SK-N-MC (cell line): ENCODE measurements at regions not wholly inside any gene's neighbourhood (a gene's known extent, or its start where the extent isn't known, plus 50 kb on each side); places are given as distances from the start of the nearest gene placed in this dataset.

Experiments used
- EZH2 ChIP-seq: fragments of 200-600 bp; sonication (generic); IDR thresholded peaks from one replicate; pipeline ENCODE4 v1.6.1; 2017; ENCODE audit warnings: antibody characterized with exemption
- POLR2AphosphoS5 ChIP-seq: IDR thresholded peaks from 2 replicates; pipeline ENCODE4 v1.6.1; 2012; ENCODE audit warnings: mild to moderate bottlenecking, low read depth, low read length, borderline replicate concordance

DNA sequence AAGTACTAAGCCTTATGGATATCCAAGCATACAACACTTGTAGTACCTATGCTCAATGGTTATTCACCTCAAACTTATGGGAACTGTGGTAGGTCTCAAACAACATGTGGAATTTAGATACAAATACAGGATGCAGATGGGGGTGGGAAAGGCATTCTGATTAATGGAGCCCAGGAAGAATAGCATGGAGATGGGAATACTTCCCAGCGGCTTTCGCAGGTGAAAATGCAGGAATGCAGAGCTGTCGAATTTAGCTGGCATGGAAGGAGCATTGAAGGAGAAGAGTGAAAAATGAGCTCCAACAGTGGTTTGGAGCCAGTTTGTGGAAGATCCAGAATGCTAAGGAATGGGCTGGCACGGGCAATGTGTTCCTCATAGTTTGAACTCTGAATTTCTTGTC is 89.9 kb downstream of the NKX2-1 start:
- TF ChIP-seq POLR2AphosphoS5 (no peak), EZH2 (no peak)
